Panc1 (cell line): ENCODE measurements at regions not wholly inside any gene's neighbourhood (a gene's known extent, or its start where the extent isn't known, plus 50 kb on each side); places are given as distances from the start of the nearest gene placed in this dataset.

Source experiments
- ATAC-seq: fragments of 200-7000 bp; cut with Tn5 transposase; 2 replicates; pipeline ENCODE4 v1.9.1; 2020; ENCODE audit warnings: mild to moderate bottlenecking, moderate library complexity
- BruUV-seq: library from RNA; stranded (reverse); fragments of 400-500 nt; replicated peaks from 2 replicates; lab custom pipeline; 2021; lab: Mats Ljungman, UMichigan
- CTCF ChIA-PET: fragments of 300-600 bp; sonication (Branson Sonifier 250); formaldehyde crosslinking; loops from one replicate; lab custom pipeline; 2022; ENCODE audit warnings: antibody characterized with exemption; lab: Charles Lee
- POLR2A ChIA-PET: fragments of 300-600 bp; sonication (Branson Sonifier 250); formaldehyde crosslinking; loops from one replicate; lab custom pipeline; 2022; ENCODE audit warnings: antibody characterized with exemption; lab: Charles Lee
- DNase-seq: peaks from one replicate; pipeline ENCODE4 v3.0.0-alpha.2; 2010; ENCODE audit warnings: low read depth, low spot score
- H3K27ac ChIP-seq: 2 replicates; pipeline ENCODE4 v1.5.1; 2011; ENCODE audit warnings: mild to moderate bottlenecking, low read length, inconsistent platforms
- H3K27me3 ChIP-seq: fragments of 200-500 bp; sonication (Bioruptor generic); 2 replicates; pipeline ENCODE4 v1.6.0; 2014; ENCODE audit warnings: low read length, inconsistent platforms; ENCODE audit not compliant: control insufficient read depth, insufficient read depth
- H3K36me3 ChIP-seq: fragments of 200-500 bp; sonication (Bioruptor generic); 2 replicates; pipeline ENCODE4 v1.5.1; 2014; ENCODE audit warnings: inconsistent platforms, mild to moderate bottlenecking, low read length, moderate library complexity; ENCODE audit not compliant: control insufficient read depth, insufficient read depth
- H3K4me1 ChIP-seq: 2 replicates; pipeline ENCODE4 v1.5.1; 2011; ENCODE audit warnings: inconsistent platforms, mild to moderate bottlenecking, low read length, moderate library complexity; ENCODE audit not compliant: control insufficient read depth, insufficient read depth
- H3K4me3 ChIP-seq, 2 experiments: 2 replicates each; pipeline ENCODE4 v1.5.1; 2011 to 2012; ENCODE audit warnings: low read depth in 2 of 2, low read length in 2 of 2, mild to moderate bottlenecking in 2 of 2, inconsistent platforms in 1 of 2, moderate library complexity in 1 of 2
- H3K9me3 ChIP-seq: fragments of 200-500 bp; sonication (Bioruptor generic); 2 replicates; pipeline ENCODE4 v1.5.1; 2014; ENCODE audit warnings: low read depth, mild to moderate bottlenecking, inconsistent platforms, low read length, moderate library complexity; ENCODE audit not compliant: control insufficient read depth, insufficient read depth
- POLR2AphosphoS5 ChIP-seq: IDR thresholded peaks from 2 replicates; pipeline ENCODE4 v1.6.1; 2012; ENCODE audit warnings: mild to moderate bottlenecking, low read depth, low read length, moderate library complexity
- SIN3A ChIP-seq: IDR thresholded peaks from 2 replicates; pipeline ENCODE4 v1.6.1; 2012; ENCODE audit warnings: low read depth, mild to moderate bottlenecking, low read length, moderate library complexity, borderline replicate concordance; ENCODE audit not compliant: insufficient read depth
- TCF7L2 ChIP-seq: IDR thresholded peaks from 2 replicates; pipeline ENCODE4 v1.6.1; 2011; ENCODE audit warnings: mild to moderate bottlenecking, low read depth, low read length, inconsistent platforms
- in situ Hi-C: cut with HindIII; loops from 2 replicates; pipeline ENCODE4 v1.10.0; 2016; ENCODE audit warnings: low sequenced_read_pairs, low pct_unique_long_range_greater_than_20kb
- intact Hi-C: fragments of 100-400 bp; cut with micrococcal nuclease; formaldehyde crosslinking; loops from one replicate; pipeline ENCODE4 v1.10.0; 2022; ENCODE audit not compliant: unreplicated experiment
- TF ChIP-seq, protein P1 (sequence below), 2 experiments: IDR thresholded peaks; 2 replicates each; pipeline ENCODE4 v1.6.1; 2011 to 2012; ENCODE audit warnings: low read depth in 2 of 2, control low read depth in 1 of 2, low read length in 1 of 2, mild to moderate bottlenecking in 1 of 2, moderate library complexity in 1 of 2; ENCODE audit not compliant: insufficient read depth in 1 of 2
- TF ChIP-seq, protein P2 (sequence below): fragments of 450-650 bp; IDR thresholded peaks from 2 replicates; pipeline ENCODE4 v1.5.1; 2017; ENCODE audit warnings: mild to moderate bottlenecking

DNA sequence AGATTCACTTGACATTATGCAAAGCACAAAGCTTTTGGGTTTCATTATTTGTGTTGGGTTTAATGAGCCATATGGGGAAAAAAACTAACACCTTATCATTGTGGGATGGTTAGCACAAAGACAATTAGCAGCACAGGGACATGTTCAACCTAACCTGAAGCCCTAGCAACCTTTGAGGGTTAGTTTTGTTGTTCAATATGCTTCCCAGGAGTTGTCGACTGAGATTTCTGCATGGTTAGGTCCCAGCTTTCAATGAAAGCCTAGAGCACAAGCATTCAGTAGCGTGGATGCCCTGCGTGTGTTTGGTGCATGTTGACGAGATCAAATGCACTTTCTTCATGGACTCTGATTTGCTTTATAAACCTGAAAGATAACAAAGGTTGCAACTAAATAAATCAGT lies 565.2 kb upstream of the TLE4 start:
- intact Hi-C loops (no loop called here), in situ Hi-C loops (no loop called here)
- Histone ChIP-seq H3K4me3 (no peak overlapping the region), H3K9me3 (no peaks in the 10 kb centered on the region), H3K36me3 (no peaks in the 10 kb centered on the region), H3K4me1 (no peaks in the 10 kb centered on the region), H3K27ac (no peak overlapping the region), H3K27me3 (no peaks in the 10 kb centered on the region)
- ChIA-PET POLR2A (no interaction called here), CTCF (no interaction called here)
- no peak for DNase-seq
- TF ChIP-seq POLR2AphosphoS5, result no peak
- TF ChIP-seq SIN3A, result no peak
- TF ChIP-seq TCF7L2, result no peak
- TF ChIP-seq, protein P1, sequence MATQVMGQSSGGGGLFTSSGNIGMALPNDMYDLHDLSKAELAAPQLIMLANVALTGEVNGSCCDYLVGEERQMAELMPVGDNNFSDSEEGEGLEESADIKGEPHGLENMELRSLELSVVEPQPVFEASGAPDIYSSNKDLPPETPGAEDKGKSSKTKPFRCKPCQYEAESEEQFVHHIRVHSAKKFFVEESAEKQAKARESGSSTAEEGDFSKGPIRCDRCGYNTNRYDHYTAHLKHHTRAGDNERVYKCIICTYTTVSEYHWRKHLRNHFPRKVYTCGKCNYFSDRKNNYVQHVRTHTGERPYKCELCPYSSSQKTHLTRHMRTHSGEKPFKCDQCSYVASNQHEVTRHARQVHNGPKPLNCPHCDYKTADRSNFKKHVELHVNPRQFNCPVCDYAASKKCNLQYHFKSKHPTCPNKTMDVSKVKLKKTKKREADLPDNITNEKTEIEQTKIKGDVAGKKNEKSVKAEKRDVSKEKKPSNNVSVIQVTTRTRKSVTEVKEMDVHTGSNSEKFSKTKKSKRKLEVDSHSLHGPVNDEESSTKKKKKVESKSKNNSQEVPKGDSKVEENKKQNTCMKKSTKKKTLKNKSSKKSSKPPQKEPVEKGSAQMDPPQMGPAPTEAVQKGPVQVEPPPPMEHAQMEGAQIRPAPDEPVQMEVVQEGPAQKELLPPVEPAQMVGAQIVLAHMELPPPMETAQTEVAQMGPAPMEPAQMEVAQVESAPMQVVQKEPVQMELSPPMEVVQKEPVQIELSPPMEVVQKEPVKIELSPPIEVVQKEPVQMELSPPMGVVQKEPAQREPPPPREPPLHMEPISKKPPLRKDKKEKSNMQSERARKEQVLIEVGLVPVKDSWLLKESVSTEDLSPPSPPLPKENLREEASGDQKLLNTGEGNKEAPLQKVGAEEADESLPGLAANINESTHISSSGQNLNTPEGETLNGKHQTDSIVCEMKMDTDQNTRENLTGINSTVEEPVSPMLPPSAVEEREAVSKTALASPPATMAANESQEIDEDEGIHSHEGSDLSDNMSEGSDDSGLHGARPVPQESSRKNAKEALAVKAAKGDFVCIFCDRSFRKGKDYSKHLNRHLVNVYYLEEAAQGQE (IDR thresholded peaks at IDR 0.05; ENCODE audit: insufficient read depth in 1 of 2, low read depth in 2 of 2, low read length in 1 of 2), result no peak
- TF ChIP-seq, protein P2, sequence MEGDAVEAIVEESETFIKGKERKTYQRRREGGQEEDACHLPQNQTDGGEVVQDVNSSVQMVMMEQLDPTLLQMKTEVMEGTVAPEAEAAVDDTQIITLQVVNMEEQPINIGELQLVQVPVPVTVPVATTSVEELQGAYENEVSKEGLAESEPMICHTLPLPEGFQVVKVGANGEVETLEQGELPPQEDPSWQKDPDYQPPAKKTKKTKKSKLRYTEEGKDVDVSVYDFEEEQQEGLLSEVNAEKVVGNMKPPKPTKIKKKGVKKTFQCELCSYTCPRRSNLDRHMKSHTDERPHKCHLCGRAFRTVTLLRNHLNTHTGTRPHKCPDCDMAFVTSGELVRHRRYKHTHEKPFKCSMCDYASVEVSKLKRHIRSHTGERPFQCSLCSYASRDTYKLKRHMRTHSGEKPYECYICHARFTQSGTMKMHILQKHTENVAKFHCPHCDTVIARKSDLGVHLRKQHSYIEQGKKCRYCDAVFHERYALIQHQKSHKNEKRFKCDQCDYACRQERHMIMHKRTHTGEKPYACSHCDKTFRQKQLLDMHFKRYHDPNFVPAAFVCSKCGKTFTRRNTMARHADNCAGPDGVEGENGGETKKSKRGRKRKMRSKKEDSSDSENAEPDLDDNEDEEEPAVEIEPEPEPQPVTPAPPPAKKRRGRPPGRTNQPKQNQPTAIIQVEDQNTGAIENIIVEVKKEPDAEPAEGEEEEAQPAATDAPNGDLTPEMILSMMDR, result no peak
- ATAC-seq, result no peak
- BruUV-seq, result no TSS peak

DNA sequence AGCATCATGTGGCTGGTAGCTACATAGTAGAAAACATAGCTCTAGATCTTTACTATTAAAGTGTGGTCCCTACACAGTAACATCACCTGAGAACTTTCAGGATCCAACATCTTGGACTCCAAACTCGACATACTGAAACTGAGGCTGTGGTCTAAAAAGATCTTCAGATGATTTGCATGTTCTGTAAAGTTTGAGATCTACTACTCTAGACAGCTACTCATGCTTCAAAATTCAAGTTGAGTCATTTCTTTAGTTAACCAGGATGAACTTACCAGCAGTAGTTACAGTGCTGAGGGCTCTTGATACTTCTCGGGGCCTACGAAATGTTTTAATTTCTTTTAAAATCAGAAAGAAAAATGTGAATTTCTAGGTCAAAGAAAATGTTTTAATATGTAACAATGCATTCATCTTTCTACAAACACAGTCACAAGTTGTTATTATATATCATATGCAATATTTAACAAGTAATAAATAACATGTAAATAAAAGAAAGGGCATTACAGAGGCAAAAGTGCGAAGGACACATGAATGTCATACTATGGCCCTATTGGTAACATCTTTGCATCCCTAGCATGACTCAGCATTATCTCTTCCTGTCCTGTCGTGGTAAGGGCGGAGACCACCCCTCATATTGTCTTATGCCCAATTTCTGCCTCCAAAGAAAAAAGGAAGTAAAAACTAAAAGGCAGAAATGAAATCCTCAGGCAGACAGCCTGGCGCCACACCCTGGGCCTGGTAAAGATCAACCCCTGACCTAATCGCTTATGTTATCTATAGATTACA lies 563.9 kb upstream of the TLE4 start:
- intact Hi-C loops (no loop called here), in situ Hi-C loops (no loop called here)
- no peaks in the 10 kb centered on the region for H3K4me1 ChIP-seq
- no TSS peak for BruUV-seq
- CTCF ChIA-PET, result no interaction called here
- H3K27me3 ChIP-seq, result no peaks in the 10 kb centered on the region
- no peak overlapping the region for H3K4me3 ChIP-seq
- no peak overlapping the region for H3K27ac ChIP-seq
- no peaks in the 10 kb centered on the region for H3K36me3 ChIP-seq
- no peaks in the 10 kb centered on the region for H3K9me3 ChIP-seq
- no peak for ATAC-seq
- TF ChIP-seq POLR2AphosphoS5, result no peak
- POLR2A ChIA-PET, result no interaction called here
- DNase-seq, result no peak

DNA sequence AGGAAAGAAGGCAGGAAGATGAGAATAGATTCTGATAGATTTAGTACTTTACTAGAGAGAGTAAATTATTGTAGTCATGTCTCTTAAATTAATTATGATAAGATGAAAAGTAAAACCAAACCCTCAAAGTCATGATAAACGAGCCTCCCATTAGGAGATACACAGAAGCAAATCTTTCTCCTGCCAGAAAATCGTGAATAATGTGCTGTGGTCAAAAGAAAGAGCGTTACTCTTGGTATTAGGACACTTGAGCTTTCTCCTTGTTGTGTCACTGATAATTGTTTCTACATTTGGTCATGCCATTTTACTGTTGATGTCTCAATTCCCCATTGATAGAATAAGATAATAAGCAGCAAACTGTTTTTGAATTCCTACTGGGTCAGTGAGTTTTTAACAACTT lies 562.8 kb upstream of the TLE4 start:
- Histone ChIP-seq H3K27ac (no peak overlapping the region), H3K9me3 (no peaks in the 10 kb centered on the region), H3K4me3 (no peak overlapping the region), H3K4me1 (no peaks in the 10 kb centered on the region), H3K36me3 (no peaks in the 10 kb centered on the region), H3K27me3 (no peaks in the 10 kb centered on the region)
- DNase-seq (no peak), ATAC-seq (no peak)
- CTCF ChIA-PET, result no interaction called here
- POLR2A ChIA-PET, result no interaction called here
- no peak for TF ChIP-seq SIN3A
- TF ChIP-seq POLR2AphosphoS5, result no peak
- TF ChIP-seq, protein P2, result no peak
- TF ChIP-seq, protein P1 (IDR thresholded peaks at IDR 0.05; ENCODE audit: insufficient read depth in 1 of 2, low read depth in 2 of 2, low read length in 1 of 2), result no peak
- no peak for TF ChIP-seq TCF7L2
- intact Hi-C loops (no loop called here), in situ Hi-C loops (no loop called here)
- no TSS peak for BruUV-seq
